ENCODE measurements at regions not wholly inside any gene's neighbourhood (a gene's known extent, or its start where the extent isn't known, plus 50 kb on each side); places are given as distances from the start of the nearest gene placed in this dataset.

DNA sequence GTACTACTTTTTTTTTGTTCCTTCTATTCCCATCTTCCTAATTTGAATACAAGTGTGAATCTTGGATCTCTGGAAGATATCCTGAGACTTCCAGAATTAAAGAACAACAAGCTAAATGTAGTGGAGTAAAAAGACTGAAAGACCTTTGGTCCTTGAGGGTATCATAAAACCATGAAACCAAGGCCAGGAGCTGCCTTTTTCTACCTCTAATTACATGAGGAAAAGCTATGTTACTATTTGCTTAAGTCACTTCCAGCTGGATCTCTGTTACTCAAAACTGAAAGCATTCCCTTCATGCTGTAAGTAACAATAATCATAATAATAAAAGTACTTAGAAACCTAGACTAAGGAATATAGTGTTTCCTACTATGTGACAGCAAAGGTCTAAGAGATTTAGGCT lies 649.6 kb downstream of the KCTD16 start:
- Histone ChIP-seq H3K4me2 (no peak overlapping the region), H3K36me3 (ENCODE audit: insufficient read depth) (no peaks in the 10 kb centered on the region), H2AFZ (no peak overlapping the region), H3K9me2 (ENCODE audit: insufficient read depth) (no peaks in the 10 kb centered on the region), H3K4me1 (ENCODE audit: insufficient read depth) (no peaks in the 10 kb centered on the region), H3F3A (replicated peaks; ENCODE audit: low read depth) (no peaks in the 10 kb centered on the region), H4K20me1 (replicated peaks; ENCODE audit: insufficient read depth) (no peaks in the 10 kb centered on the region), H3K27me3 (ENCODE audit: insufficient read depth) (no peaks in the 10 kb centered on the region), H3K4me3 (no peak overlapping the region), H3K79me2 (replicated peaks; ENCODE audit: insufficient read depth) (no peaks in the 10 kb centered on the region), H3K27ac (ENCODE audit: low read depth) (no peak overlapping the region)
- H3K27me3 Mint-ChIP-seq (ENCODE audit: insufficient read depth, low read depth, poor library complexity): no peaks in the 10 kb centered on the region
- TF ChIP-seq JUNB (IDR thresholded peaks at IDR 0.05; ENCODE audit: unreplicated experiment): no peak
- no peak for TF ChIP-seq EZH2phosphoT487 (IDR thresholded peaks at IDR 0.05; ENCODE audit: unreplicated experiment)
- TF ChIP-seq EZH2 (IDR thresholded peaks at IDR 0.05; ENCODE audit: low read depth, unreplicated experiment): no peak
- TF ChIP-seq CREB1 (CRISPR knock-in tag; IDR thresholded peaks at IDR 0.05; ENCODE audit: low read depth): no peak
- TF ChIP-seq, protein P1, sequence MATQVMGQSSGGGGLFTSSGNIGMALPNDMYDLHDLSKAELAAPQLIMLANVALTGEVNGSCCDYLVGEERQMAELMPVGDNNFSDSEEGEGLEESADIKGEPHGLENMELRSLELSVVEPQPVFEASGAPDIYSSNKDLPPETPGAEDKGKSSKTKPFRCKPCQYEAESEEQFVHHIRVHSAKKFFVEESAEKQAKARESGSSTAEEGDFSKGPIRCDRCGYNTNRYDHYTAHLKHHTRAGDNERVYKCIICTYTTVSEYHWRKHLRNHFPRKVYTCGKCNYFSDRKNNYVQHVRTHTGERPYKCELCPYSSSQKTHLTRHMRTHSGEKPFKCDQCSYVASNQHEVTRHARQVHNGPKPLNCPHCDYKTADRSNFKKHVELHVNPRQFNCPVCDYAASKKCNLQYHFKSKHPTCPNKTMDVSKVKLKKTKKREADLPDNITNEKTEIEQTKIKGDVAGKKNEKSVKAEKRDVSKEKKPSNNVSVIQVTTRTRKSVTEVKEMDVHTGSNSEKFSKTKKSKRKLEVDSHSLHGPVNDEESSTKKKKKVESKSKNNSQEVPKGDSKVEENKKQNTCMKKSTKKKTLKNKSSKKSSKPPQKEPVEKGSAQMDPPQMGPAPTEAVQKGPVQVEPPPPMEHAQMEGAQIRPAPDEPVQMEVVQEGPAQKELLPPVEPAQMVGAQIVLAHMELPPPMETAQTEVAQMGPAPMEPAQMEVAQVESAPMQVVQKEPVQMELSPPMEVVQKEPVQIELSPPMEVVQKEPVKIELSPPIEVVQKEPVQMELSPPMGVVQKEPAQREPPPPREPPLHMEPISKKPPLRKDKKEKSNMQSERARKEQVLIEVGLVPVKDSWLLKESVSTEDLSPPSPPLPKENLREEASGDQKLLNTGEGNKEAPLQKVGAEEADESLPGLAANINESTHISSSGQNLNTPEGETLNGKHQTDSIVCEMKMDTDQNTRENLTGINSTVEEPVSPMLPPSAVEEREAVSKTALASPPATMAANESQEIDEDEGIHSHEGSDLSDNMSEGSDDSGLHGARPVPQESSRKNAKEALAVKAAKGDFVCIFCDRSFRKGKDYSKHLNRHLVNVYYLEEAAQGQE (IDR thresholded peaks at IDR 0.05; ENCODE audit: unreplicated experiment): no peak
- no peak overlapping the region for H3K4me3 Mint-ChIP-seq
- no peaks in the 10 kb centered on the region for H3K4me1 Mint-ChIP-seq
- peaks cover 3% of the 10 kb centered on the region; the same call in 1 of the 3 replicates for H3K9me3 Mint-ChIP-seq
- no peak for DNase-seq (ENCODE audit: low spot score)
- H3K36me3 Mint-ChIP-seq (ENCODE audit: low read depth): no peaks in the 10 kb centered on the region
- H3K27ac Mint-ChIP-seq: no peak overlapping the region
- no peak for ATAC-seq

DNA sequence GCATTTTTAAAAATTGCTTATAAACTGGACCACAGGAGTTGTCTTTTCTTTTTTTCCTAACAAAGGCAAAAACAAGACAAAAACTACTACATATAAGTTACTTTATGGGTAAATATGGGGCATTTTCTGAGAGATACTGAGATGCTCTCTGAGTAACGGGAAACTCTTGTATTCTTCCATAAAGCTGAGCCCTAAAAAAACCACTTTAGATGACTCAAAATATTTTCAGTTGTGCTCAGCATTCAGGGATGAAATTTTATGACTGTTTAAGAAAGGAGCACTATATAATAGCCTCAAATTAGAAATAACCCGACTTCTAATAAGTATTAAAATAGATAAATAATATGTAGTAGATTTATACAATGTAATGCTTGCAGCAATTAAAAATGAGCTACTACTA lies 644.5 kb downstream of the KCTD16 start:
- H3K4me1 ChIP-seq (ENCODE audit: insufficient read depth): no peaks in the 10 kb centered on the region
- H2AFZ ChIP-seq: no peak overlapping the region
- no peaks in the 10 kb centered on the region for H3K36me3 ChIP-seq (ENCODE audit: insufficient read depth)
- H3K4me2 ChIP-seq: no peak overlapping the region
- no peaks in the 10 kb centered on the region for H3K36me3 Mint-ChIP-seq (ENCODE audit: low read depth)
- H3F3A ChIP-seq (replicated peaks; ENCODE audit: low read depth): no peaks in the 10 kb centered on the region
- no peak for DNase-seq (ENCODE audit: low spot score)
- no peaks in the 10 kb centered on the region for H3K27me3 ChIP-seq (ENCODE audit: insufficient read depth)
- no peak for ATAC-seq
- H3K9me3 Mint-ChIP-seq: no peaks in the 10 kb centered on the region
- H3K27ac Mint-ChIP-seq: no peak overlapping the region
- TF ChIP-seq JUNB (IDR thresholded peaks at IDR 0.05; ENCODE audit: unreplicated experiment) (no peak), NANOG (IDR thresholded peaks at IDR 0.05; ENCODE audit: borderline replicate concordance) (no peak), ZNF114 (CRISPR knock-in tag; IDR thresholded peaks at IDR 0.05) (no peak), STAT1 (IDR thresholded peaks at IDR 0.05; ENCODE audit: unreplicated experiment) (no peak), EZH2phosphoT487 (IDR thresholded peaks at IDR 0.05; ENCODE audit: unreplicated experiment) (no peak), ZNF462 (CRISPR knock-in tag; IDR thresholded peaks at IDR 0.05) (no peak), POLR2AphosphoS5 (IDR thresholded peaks at IDR 0.05; ENCODE audit: low read depth) (no peak), ZNF331 (CRISPR knock-in tag; IDR thresholded peaks at IDR 0.05; ENCODE audit: low read depth) (no peak)
- TF ChIP-seq, protein P2, sequence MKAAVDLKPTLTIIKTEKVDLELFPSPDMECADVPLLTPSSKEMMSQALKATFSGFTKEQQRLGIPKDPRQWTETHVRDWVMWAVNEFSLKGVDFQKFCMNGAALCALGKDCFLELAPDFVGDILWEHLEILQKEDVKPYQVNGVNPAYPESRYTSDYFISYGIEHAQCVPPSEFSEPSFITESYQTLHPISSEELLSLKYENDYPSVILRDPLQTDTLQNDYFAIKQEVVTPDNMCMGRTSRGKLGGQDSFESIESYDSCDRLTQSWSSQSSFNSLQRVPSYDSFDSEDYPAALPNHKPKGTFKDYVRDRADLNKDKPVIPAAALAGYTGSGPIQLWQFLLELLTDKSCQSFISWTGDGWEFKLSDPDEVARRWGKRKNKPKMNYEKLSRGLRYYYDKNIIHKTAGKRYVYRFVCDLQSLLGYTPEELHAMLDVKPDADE (IDR thresholded peaks at IDR 0.05): no peak
- H3K4me1 Mint-ChIP-seq: no peaks in the 10 kb centered on the region
- H3K9me2 ChIP-seq (ENCODE audit: insufficient read depth): peaks cover 8% of the 10 kb centered on the region; the same call in 1 of the 2 replicates
- no peaks in the 10 kb centered on the region for H3K27me3 Mint-ChIP-seq (ENCODE audit: insufficient read depth, low read depth, poor library complexity)
- no peaks in the 10 kb centered on the region for H4K20me1 ChIP-seq (replicated peaks; ENCODE audit: insufficient read depth)
- no peak overlapping the region for H3K4me3 ChIP-seq
- no peak overlapping the region for H3K27ac ChIP-seq (ENCODE audit: low read depth)
- no peaks in the 10 kb centered on the region for H3K79me2 ChIP-seq (replicated peaks; ENCODE audit: insufficient read depth)
- H3K4me3 Mint-ChIP-seq: no peak overlapping the region

Data from GM23338 (cell line).